CD4-positive, alpha-beta T cell treated with Interleukin-15 for 4 hours (primary cell): ENCODE measurements at regions not wholly inside any gene's neighbourhood (a gene's known extent, or its start where the extent isn't known, plus 50 kb on each side); places are given as distances from the start of the nearest gene placed in this dataset.
"Not testable (repeated sequence)": the region's sequence is repeated elsewhere in the genome, so short reads cannot be mapped to it uniquely, and the experiment has no call there.

Experiments used
- DNase-seq: peaks from one replicate; pipeline ENCODE4 v3.0.0-alpha.2; 2020; ENCODE audit warnings: low spot score

DNA sequence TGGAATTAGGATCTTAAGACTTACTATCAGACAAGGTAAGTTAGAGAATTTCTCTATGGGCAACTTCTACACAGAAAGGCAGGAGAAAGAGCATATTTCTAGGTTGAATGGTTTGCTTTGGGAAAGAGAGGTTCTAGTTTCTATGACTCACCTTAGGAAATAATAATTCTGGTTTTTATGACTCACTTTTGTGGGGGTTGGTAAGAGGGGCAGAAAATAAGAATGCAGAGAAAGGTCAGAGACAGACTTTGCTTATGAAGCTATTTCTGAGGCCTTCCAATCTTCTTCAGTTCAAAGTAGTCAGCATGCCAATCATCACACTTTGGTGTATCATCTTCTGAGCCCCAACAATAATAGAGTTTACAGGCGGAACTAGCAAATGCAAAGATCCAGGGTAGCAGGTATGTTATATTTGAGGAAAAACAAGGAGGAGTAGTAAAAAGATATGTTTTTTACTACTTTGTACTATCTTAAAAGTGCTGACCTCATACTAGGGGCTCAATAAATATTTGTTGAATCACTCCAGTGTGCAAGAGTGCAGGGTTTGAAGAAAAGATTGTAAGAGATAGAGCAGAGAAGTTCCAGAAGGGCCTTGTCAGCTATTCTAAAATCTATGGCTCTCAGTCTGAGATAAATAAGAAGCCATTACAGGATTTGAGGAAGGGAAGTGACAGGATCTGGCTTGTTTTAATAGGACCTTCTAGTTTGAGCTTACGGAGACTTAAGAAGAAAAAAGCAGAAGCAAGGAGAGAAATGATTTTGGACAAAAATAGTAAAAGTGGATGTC, 56.7 kb upstream of the LRFN5 start:
- no peak for DNase-seq

DNA sequence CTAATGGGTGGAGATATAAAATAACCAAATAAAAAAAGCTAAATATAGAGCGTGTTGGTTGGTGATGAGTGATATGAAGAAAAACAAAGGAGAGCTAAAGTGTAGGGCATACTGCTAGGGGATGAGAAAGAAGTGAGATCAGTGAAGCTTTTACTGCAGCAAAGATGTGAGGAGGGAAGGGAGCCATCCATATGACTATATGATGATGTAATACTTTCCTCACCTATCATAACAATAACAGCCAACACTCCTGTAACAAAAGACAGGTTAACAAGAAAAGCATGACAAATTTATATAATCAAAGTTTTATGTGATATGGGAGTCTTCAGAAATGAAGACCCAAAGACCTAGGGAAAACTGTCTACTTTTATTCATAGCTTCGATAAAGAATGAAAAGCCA, 57.4 kb upstream of the LRFN5 start:
- no peak for DNase-seq

GRCh38 chr14:41548666-41549065, 58.0 kb upstream of the LRFN5 start:
- no peak for DNase-seq

- DNase-seq: no peak
Observed at GRCh38 chr14:41541333-41541732, 65.3 kb upstream of the LRFN5 start.

DNA sequence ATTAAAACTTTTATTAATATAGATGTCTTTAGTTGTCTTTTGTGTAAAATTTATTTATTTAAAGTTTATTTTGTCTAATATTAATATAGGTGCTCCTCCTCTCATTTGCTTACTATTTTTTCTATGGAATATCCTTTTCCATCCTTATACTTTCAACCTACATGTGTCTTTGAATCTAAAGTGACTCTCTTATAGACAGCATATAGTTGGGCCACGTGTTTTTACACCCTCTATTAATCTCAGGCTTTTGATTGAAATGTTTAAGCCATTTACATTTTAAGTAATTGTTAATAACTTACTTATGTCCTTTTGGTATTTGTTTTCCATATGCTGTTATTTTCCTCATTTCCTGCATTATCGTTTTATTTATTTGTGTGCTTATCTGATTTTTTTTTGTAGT, 74.4 kb upstream of the LRFN5 start:
- DNase-seq: no peak

DNA sequence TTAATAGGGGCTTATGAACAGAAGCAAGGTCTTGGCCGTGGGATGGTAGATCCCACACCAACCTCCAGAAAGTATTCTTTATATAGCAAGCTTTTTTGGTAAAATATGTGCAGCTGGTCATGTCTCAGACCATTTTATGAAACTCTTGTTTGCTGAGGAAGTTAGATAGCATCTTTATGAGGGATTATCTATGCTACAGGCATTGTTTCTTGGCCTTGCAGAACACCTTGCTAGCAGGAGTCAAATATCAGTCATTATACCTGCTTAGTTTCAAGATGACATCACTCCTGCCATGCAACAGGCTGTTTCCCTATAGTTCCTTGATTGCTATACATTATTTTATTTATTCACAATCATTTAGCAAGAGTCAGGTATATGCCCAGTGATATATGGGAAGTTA, 84.8 kb upstream of the LRFN5 start:
- no peak for DNase-seq

DNA sequence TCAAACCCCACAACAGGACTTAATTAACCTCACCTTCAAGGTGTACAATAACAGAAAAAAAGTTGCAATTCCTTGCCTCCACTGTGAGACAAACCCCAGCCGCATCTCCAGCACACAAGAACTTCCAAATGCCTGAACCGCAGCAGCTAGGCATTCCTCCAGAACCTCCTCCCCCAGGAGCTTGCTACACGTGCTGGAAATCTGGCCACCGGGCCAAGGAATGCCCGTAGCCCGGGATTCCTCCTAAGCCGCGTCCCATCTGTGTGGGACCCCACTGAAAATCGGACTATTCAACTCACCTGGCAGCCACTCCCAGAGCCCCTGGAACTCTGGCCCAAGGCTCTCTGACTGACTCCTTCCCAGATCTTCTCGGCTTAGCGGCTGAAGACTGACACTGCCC, 88.6 kb upstream of the LRFN5 start:
- not testable (repeated sequence) for DNase-seq

- DNase-seq: no peak
Observed at GRCh38 chr14:41506552-41506951, 100.1 kb upstream of the LRFN5 start.

- no peak for DNase-seq
Observed at GRCh38 chr14:41505491-41505890, 101.2 kb upstream of the LRFN5 start.

DNA sequence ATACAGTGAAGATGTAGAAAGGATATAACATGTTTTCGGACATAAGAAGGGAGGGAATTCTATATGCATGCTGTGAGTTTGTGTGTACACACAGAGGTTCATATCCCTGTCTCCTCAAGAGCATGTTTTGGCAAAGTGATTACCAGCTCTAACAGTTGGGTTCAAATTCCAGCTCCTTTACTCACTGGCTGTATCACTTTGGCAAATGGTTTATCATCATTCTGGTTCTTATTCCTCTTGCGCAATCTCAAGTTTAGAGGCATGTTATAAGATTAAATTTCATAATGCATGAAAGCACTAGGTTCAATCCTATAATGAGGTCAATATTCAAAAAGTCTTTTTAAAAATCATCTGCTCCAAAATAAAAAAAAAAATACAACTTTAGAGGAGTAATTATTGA, 107.7 kb upstream of the LRFN5 start:
- DNase-seq: no peak

DNA sequence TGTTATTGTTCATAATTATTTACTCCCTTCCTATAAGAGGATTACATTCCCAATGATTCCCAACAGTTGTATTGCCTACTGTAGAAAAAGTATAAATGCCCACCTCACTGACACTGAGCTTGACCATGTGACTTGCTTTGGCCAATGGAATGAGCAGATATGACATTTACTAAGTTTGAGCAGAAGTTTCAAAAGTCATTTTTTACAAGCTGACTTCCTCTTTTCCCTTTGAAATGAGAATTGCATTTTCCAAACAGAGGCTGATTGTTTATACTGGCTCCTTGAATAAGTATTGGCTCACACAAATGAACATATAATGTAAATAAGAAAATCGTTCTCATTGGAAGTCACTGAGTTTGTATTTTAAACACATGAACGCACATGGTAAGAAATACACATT, 116.4 kb upstream of the LRFN5 start:
- DNase-seq: no peak

DNA sequence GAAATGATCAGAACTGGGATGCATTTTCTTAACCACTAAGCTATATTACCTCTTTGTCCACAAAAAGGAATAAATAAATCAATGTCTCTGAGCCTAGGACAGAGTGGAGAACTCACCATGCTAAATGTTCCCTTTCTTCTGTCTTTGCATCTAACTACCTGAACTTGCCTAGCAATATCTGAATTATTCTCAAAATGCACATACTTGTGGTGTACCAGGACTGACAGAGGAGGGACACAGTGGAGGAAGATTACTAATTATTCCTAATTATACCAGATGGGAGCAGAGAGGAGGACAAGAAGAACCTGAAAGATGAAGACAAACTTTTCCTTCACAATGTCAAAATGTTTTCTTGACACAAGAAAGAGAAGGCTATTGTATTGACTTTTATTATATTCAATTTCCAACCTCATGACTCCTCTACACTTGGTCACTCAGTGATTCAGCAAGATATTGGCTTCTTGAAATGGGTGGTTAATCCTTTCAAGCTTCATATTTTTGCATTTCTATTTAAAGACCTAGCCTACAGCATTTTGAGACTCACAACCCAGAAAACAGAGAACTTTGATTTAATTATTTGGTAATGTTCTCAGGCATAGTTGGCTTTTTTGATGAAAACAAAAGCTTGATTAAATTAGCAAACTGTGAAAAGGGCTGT, 117.2 kb upstream of the LRFN5 start:
- no peak for DNase-seq

- no peak for DNase-seq
Observed at GRCh38 chr14:41488401-41488800, 118.3 kb upstream of the LRFN5 start.

GRCh38 chr14:41482861-41483260, 123.8 kb upstream of the LRFN5 start:
- DNase-seq: no peak

DNA sequence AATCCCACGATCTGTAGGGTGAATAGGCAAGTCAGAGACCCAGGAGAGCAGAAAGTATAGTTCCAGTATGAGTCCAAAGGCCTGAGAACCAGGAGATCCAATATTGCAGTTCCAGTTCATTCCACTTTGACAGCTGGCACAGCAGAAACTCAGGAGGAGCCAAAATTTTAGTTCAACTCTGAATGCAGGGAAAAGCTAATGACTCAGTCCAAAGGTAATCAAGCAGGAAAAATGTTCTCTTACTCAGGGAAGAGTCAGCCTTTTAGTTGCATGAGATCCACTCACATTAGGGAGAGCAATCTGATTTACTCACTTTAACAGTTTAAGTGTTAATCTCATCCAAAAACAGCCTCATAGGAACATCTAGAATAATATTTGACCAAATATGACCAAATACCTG, 130.2 kb upstream of the LRFN5 start:
- DNase-seq: no peak

DNA sequence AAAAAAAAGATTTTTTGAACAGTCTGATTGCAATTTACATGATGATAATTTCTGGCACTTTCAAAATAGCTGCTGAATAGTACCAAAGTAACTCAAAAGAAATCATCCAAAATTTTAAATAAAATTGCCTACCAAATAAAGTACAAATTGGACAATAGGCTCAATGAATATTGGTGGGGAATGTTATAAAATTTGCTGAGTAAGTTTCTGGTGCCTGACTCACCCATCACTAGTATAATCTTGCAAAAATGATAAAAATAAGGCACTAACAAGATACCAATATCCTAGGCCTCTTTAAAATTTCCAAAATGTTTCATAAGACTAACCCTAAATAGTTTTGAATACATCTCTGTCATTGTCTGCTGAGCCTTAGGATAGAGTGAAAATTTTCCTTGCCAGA, 145.3 kb upstream of the LRFN5 start:
- no peak for DNase-seq

DNA sequence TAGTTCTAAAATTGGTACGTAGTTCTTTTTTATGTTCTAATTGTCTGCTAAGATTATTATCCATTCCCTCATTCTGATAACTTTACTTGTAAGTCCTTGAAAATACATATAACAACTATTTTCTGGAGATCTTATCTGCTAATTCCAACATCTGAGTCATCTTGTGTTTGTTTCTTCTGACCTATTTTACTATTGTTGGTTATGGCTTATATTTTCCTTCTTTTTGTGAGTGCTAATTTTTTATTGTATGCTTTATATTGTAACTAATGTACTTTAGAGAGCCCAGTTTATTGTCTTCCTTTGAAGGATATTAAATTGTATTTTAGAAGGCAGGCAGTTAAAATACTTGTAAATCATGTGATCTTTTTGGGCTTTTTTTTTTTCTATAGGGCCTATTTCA, 149.3 kb upstream of the LRFN5 start:
- no peak for DNase-seq

- no peak for DNase-seq
Observed at GRCh38 chr14:41449066-41449465, 157.6 kb upstream of the LRFN5 start.

GRCh38 chr14:41446008-41446407, 160.7 kb upstream of the LRFN5 start:
- DNase-seq: no peak

DNA sequence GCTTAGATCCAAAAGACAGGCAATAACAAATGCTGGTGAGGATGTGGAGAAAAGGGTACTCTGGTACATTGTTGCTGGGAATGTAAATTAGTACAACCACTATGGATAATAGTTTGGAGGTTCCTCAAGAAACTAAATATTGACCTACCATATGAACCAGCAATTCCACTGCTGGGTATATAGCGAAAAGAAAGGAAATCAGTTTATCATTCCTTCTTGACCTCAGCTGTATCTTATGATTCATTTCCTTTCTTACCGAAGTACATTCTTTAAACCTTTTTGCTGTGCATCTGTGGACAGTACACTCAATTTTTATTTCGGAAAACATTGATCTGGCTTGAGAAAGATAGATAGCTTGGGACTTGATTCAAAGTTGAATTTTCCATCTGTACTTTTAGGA, 183.2 kb upstream of the LRFN5 start:
- DNase-seq: no peak

- DNase-seq: not testable (repeated sequence)
Observed at GRCh38 chr14:41421308-41421707, 185.4 kb upstream of the LRFN5 start.

DNA sequence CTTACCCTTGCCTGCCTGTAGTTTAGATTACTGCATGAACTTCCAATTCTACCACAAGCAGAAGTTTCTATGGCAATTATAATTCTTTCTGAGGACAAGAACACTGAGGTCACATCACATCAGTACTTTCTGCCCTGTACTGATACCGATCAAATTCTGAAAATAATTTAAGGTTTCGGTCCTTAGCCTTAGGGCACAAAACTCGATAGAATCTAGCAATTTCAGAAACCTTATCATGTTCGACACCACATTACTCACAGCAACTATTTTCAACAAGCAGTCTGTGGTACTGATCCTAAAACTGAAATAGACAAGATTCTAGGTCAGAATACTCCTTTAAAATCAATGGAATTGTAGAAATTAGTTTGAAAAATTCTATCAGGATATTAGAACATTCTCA, 187.0 kb upstream of the LRFN5 start:
- no peak for DNase-seq

DNA sequence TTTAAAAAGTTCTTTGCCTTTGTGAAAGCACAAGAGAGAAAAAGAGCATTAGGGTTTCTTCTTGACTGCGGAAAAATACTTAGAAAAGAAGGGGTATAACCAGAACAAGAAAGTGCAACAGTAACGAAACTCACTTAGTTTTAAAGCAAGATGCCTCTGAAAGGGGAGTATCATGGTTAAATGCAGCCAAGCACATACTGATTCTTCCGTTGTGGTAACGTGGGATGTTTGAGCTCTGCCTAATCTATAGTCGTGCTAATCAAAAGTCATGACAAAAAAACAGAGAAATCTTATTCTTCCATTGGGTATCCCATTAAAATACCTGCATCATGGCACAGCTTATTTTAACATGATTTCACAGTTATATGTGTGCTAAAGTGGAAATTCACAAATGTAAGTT, 187.8 kb upstream of the LRFN5 start:
- DNase-seq: no peak

DNA sequence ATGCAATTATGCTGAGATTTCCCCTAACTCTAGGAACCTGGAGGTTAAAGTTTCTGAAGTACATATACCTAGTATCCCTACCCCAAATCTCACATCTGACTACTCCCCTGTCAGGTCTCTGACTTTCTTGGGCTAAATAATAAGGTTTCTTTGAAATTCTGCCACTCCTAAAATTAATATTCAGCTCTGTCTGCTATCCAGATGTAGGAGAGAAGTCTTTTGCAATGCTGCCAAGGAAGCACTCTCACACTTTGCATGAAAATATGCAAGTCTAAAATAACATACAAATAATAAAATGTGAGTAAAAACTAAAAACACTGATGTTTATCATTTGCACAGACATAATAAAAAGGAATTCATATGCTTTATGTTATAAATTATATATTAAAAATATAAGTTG, 196.9 kb upstream of the LRFN5 start:
- DNase-seq: no peak
